OCI-LY3 (cell line): ENCODE measurements at regions not wholly inside any gene's neighbourhood (a gene's known extent, or its start where the extent isn't known, plus 50 kb on each side); places are given as distances from the start of the nearest gene placed in this dataset.

ENCODE experiments used
- CTCF ChIP-seq: fragments of 200-600, 300-600 bp; sonication (generic); IDR thresholded peaks from 2 replicates; pipeline ENCODE4 v1.5.1; 2014; ENCODE audit warnings: antibody characterized with exemption, low read length, low read depth
- EZH2phosphoT487 ChIP-seq: fragments of 200-600 bp; shearing (Covaris generic); IDR thresholded peaks from 2 replicates; pipeline ENCODE4 v1.6.1; 2018; ENCODE audit warnings: antibody characterized with exemption, mixed run types, low read depth

GRCh38 chr5:4627131-4627530 is 513.0 kb upstream of the ADAMTS16 start:
- TF ChIP-seq CTCF (no peak), EZH2phosphoT487 (no peak)
